ENCODE measurements at regions not wholly inside any gene's neighbourhood (a gene's known extent, or its start where the extent isn't known, plus 50 kb on each side); places are given as distances from the start of the nearest gene placed in this dataset.

- TF ChIP-seq CTCF (IDR thresholded peaks at IDR 0.05) (no peak), POLR2AphosphoS5 (IDR thresholded peaks at IDR 0.05) (no peak)
These were observed 128.3 kb downstream of the LRRC30 start for GRCh38 chr18:7358989-7359726.

Data from sigmoid colon (tissue), 4 donors.